CD14-positive monocyte (primary cell): ENCODE measurements at regions not wholly inside any gene's neighbourhood (a gene's known extent, or its start where the extent isn't known, plus 50 kb on each side); places are given as distances from the start of the nearest gene placed in this dataset.

Source experiments
- DNase-seq, 3 donors: peaks; one replicate each; pipeline ENCODE4 v3.0.0-alpha.2; 2011 to 2022
- H2AFZ ChIP-seq: 2 replicates; pipeline ENCODE4 v1.6.0; 2012; ENCODE audit warnings: mild to moderate bottlenecking, low read depth, low read length, inconsistent platforms; ENCODE audit not compliant: insufficient read depth, poor library complexity, severe bottlenecking
- H3K27ac ChIP-seq, 2 donors: 1 replicate in 1 of 2; 2 replicates in 1 of 2; pipeline ENCODE4 v1.5.1; 2012 to 2013; ENCODE audit warnings: low read length in 2 of 2, control low read depth in 1 of 2, inconsistent platforms in 1 of 2, low read depth in 1 of 2, mild to moderate bottlenecking in 1 of 2
- H3K27me3 ChIP-seq, 2 donors: one replicate each; pipeline versions ENCODE4 v1.6.0 to v1.6.1; 2011 to 2013; ENCODE audit warnings: low read length in 2 of 2; ENCODE audit not compliant: control insufficient read depth in 2 of 2, insufficient read depth in 2 of 2
- H3K36me3 ChIP-seq, 2 donors: replicated peaks in 1 of 2; 1 replicate in 1 of 2; 2 replicates in 1 of 2; pipeline versions ENCODE4 v1.5.1 to v1.6.1; 2012 to 2013; ENCODE audit warnings: low read length in 2 of 2, control low read depth in 1 of 2, inconsistent platforms in 1 of 2, mild to moderate bottlenecking in 1 of 2; ENCODE audit not compliant: insufficient read depth in 2 of 2, control insufficient read depth in 1 of 2
- H3K4me1 ChIP-seq, 2 donors: 1 replicate in 1 of 2; 2 replicates in 1 of 2; pipeline versions ENCODE4 v1.5.1 to v1.6.1; 2012 to 2013; ENCODE audit warnings: low read length in 2 of 2, control low read depth in 1 of 2, inconsistent platforms in 1 of 2, mild to moderate bottlenecking in 1 of 2, moderate library complexity in 1 of 2; ENCODE audit not compliant: insufficient read depth in 2 of 2, control insufficient read depth in 1 of 2
- H3K4me2 ChIP-seq: replicated peaks from 2 replicates; pipeline ENCODE3; 2012; ENCODE audit warnings: low read length, moderate library complexity, mild to moderate bottlenecking; ENCODE audit not compliant: poor library complexity, severe bottlenecking; ENCODE audit errors: extremely low read depth
- H3K4me3 ChIP-seq, 3 experiments: fragments of 200-600 bp in 1 of 3; sonication (generic) in 1 of 3; replicated peaks in 1 of 3; 1 replicate in 2 of 3; 2 replicates in 1 of 3; pipeline ENCODE4 v1.5.1; 2011 to 2013; ENCODE audit warnings: low read length in 3 of 3, mild to moderate bottlenecking in 3 of 3, control low read depth in 2 of 3, low read depth in 2 of 3, inconsistent platforms in 1 of 3, moderate library complexity in 1 of 3
- H3K79me2 ChIP-seq: 2 replicates; pipeline ENCODE4 v1.6.0; 2012; ENCODE audit warnings: mild to moderate bottlenecking, control low read depth, inconsistent platforms, low read length, moderate library complexity; ENCODE audit not compliant: insufficient read depth
- H3K9ac ChIP-seq: 2 replicates; pipeline ENCODE4 v1.6.0; 2017; ENCODE audit warnings: low read length, mild to moderate bottlenecking; ENCODE audit not compliant: insufficient read depth, poor library complexity, severe bottlenecking
- H3K9me3 ChIP-seq, 2 donors: replicated peaks in 1 of 2; 1 replicate in 1 of 2; 2 replicates in 1 of 2; pipeline versions ENCODE4 v1.5.1 to v1.6.1; 2012 to 2013; ENCODE audit warnings: low read length in 2 of 2, control low read depth in 1 of 2; ENCODE audit not compliant: control insufficient read depth in 1 of 2, insufficient read depth in 1 of 2
- H4K20me1 ChIP-seq: 2 replicates; pipeline ENCODE4 v1.6.0; 2012; ENCODE audit warnings: mild to moderate bottlenecking, low read length, control low read depth, moderate library complexity; ENCODE audit not compliant: insufficient read depth
- H3K27ac Mint-ChIP-seq, 7 donors: one replicate each; pipeline ENCODE4 v1.8.0; 2020; ENCODE audit warnings: mild to moderate bottlenecking in 7 of 7, mixed read lengths in 7 of 7, moderate library complexity in 6 of 7, inconsistent platforms in 2 of 7
- H3K27me3 Mint-ChIP-seq, 3 donors: one replicate each; pipeline ENCODE4 v1.8.0; 2021 to 2022; ENCODE audit warnings: low read depth in 3 of 3, mild to moderate bottlenecking in 3 of 3, mixed read lengths in 3 of 3, moderate library complexity in 3 of 3, inconsistent platforms in 1 of 3
- H3K36me3 Mint-ChIP-seq, 2 donors: one replicate each; pipeline ENCODE4 v1.8.0; 2020; ENCODE audit warnings: mixed read lengths in 2 of 2, inconsistent platforms in 1 of 2, mild to moderate bottlenecking in 1 of 2
- H3K4me1 Mint-ChIP-seq: one replicate; pipeline ENCODE4 v1.8.0; 2020; ENCODE audit warnings: mild to moderate bottlenecking, mixed read lengths
- H3K4me3 Mint-ChIP-seq, 2 donors: one replicate each; pipeline ENCODE4 v1.8.0; 2020; ENCODE audit warnings: mild to moderate bottlenecking in 2 of 2, mixed read lengths in 2 of 2, moderate library complexity in 1 of 2
- H3K9me3 Mint-ChIP-seq, 7 donors: one replicate each; pipeline ENCODE4 v1.8.0; 2020 to 2022; ENCODE audit warnings: mixed read lengths in 7 of 7, mild to moderate bottlenecking in 6 of 7, moderate library complexity in 6 of 7, inconsistent platforms in 2 of 7
- CTCF ChIP-seq: fragments of 200-600 bp; IDR thresholded peaks from one replicate; pipeline ENCODE4 v1.8.0; 2022; ENCODE audit warnings: antibody characterized with exemption, mild to moderate bottlenecking
- WGBS: methylation state at CpG from one replicate; pipeline ENCODE4 v1.1.5; 2013; ENCODE audit warnings: missing lambda C conversion rate; ENCODE audit not compliant: insufficient coverage; 5-methylcytosine and 5-hydroxymethylcytosine counted together
- intact Hi-C, 2 donors: fragments of 100-400 bp; cut with micrococcal nuclease; formaldehyde crosslinking; loops; one replicate each; pipeline versions ENCODE4 v1.15.0 to v1.15.1; 2023

DNA sequence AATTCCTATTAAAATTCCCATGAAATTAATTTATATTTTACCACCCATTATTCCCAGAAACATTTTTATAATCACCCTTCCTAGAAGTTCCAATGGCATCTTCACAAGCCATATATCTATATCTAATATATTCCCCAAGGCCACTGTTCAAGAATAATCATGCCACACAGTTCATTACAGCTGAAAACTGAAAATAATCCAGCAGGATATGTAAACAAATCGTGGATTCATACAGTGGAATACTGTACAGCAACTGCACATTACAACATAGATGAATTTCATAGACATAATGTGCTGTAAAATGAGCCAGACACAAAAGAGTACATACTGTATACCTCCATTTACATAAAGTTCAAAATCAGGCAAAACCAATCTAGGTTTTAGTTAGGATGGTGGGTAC, 63.9 kb upstream of the SERPINE2 start:
- H3K4me3 Mint-ChIP-seq, result no peak overlapping the region
- no peak overlapping the region for H3K27ac Mint-ChIP-seq
- H3K4me1 Mint-ChIP-seq, result no peaks in the 10 kb centered on the region
- no peak overlapping the region for H3K4me2 ChIP-seq
- H3K27me3 ChIP-seq, result no peaks in the 10 kb centered on the region
- H3K27me3 Mint-ChIP-seq, result peaks cover 0 to 5% (median 2%) of the 10 kb centered on the region in 3 donors
- no CpG with 5 or more reads among the region's 1 CpG for WGBS
- no peak overlapping the region for H2AFZ ChIP-seq
- no peak overlapping the region for H3K9ac ChIP-seq
- H3K36me3 Mint-ChIP-seq, result no peaks in the 10 kb centered on the region
- no peaks in the 10 kb centered on the region for H3K79me2 ChIP-seq
- H3K4me3 ChIP-seq, result no peak overlapping the region
- H4K20me1 ChIP-seq, result no peaks in the 10 kb centered on the region
- no peak overlapping the region for H3K27ac ChIP-seq
- no peaks in the 10 kb centered on the region for H3K4me1 ChIP-seq
- no peak for TF ChIP-seq CTCF
- no peak for DNase-seq
- intact Hi-C loops, result no loop called here
- H3K9me3 ChIP-seq, result no peaks in the 10 kb centered on the region
- H3K36me3 ChIP-seq, result no peaks in the 10 kb centered on the region
- H3K9me3 Mint-ChIP-seq, result peaks cover 0 to 6% (median 3%) of the 10 kb centered on the region in 7 donors

GRCh38 chr2:224101820-224102630, 62.9 kb upstream of the SERPINE2 start:
- Histone ChIP-seq H3K9ac (no peak overlapping the region), H3K4me2 (no peak overlapping the region), H3K36me3 (no peaks in the 10 kb centered on the region), H3K9me3 (no peaks in the 10 kb centered on the region), H3K4me3 (no peak overlapping the region), H3K79me2 (no peaks in the 10 kb centered on the region), H3K27me3 (no peaks in the 10 kb centered on the region), H4K20me1 (no peaks in the 10 kb centered on the region), H3K27ac (no peak overlapping the region), H2AFZ (no peak overlapping the region), H3K4me1 (no peaks in the 10 kb centered on the region)
- peaks cover 0 to 5% (median 4%) of the 10 kb centered on the region in 3 donors for H3K27me3 Mint-ChIP-seq
- H3K9me3 Mint-ChIP-seq, result peaks cover 0 to 6% (median 2%) of the 10 kb centered on the region in 7 donors
- H3K36me3 Mint-ChIP-seq, result no peaks in the 10 kb centered on the region
- intact Hi-C loops, result no loop called here
- 91% methylated on average over 2 of the region's 4 CpGs for WGBS
- no peak for TF ChIP-seq CTCF
- no peaks in the 10 kb centered on the region for H3K4me1 Mint-ChIP-seq
- DNase-seq, result no peak
- H3K4me3 Mint-ChIP-seq, result no peak overlapping the region
- peak overlapping the region in 1 of 7 donors; percentile 13 for H3K27ac Mint-ChIP-seq
